Spleen (tissue), 7 donors: ENCODE measurements at regions not wholly inside any gene's neighbourhood (a gene's known extent, or its start where the extent isn't known, plus 50 kb on each side); places are given as distances from the start of the nearest gene placed in this dataset.

Source experiments
- CTCF ChIP-seq, 11 experiments: fragments of 200-600 bp in 7 of 11; fragments of 450-650 bp in 4 of 11; sonication (generic) in 4 of 11; IDR thresholded peaks in 8 of 11; conservative IDR thresholded peaks in 3 of 11; 1 replicate in 7 of 11; 2 replicates in 4 of 11; pipeline versions ENCODE4 v1.4.0 to v1.8.0; 2016 to 2021; ENCODE audit warnings: antibody characterized with exemption in 11 of 11, inconsistent platforms in 4 of 11, mild to moderate bottlenecking in 1 of 11
- POLR2A ChIP-seq, 3 donors: fragments of 450-650 bp; IDR thresholded peaks; one replicate each; pipeline ENCODE4 v1.5.1; 2017; ENCODE audit warnings: antibody characterized with exemption in 3 of 3, mild to moderate bottlenecking in 1 of 3
- POLR2AphosphoS5 ChIP-seq, 3 donors: sonication (generic); formaldehyde crosslinking; IDR thresholded peaks; one replicate each; pipeline ENCODE4 v1.5.1; 2017; ENCODE audit warnings: antibody characterized with exemption in 3 of 3
- donor health status: DM: no; HTN: no; CAD: no; lungs with moderate emphysema.
- donor health status: DM: no; HTN: no; CAD: no.
- donor health status: DM: no; HTN: no; CAD: no.

DNA sequence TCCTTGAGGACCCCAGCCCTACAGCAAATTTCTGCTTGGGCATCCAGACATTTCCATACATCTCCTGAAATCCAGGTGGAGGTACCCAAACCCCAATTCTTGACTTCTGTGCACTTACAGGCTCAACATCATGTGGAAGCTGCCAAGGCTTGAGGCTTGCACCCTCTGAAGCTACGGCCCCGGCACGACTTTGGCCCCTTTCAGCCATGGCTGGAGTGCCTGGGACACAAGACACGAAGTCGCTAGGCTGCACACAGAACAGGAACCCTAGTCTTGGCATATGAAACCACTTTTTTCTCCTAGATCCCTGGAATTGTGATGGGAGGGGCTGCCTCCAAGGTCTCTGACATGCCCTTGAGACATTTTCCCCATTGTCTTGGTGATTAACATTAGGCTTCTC, 1417.7 kb downstream of the ARAP2 start:
- no peak for TF ChIP-seq CTCF (IDR thresholded peaks at IDR 0.05 in 8 of 11, conservative IDR thresholded peaks at IDR 0.05 in 3 of 11)
- no peak for TF ChIP-seq POLR2A (IDR thresholded peaks at IDR 0.05)
- TF ChIP-seq POLR2AphosphoS5 (IDR thresholded peaks at IDR 0.05): no peak
